ENCODE measurements at regions not wholly inside any gene's neighbourhood (a gene's known extent, or its start where the extent isn't known, plus 50 kb on each side); places are given as distances from the start of the nearest gene placed in this dataset.

- no peaks in the 10 kb centered on the region for H3K36me3 ChIP-seq (ENCODE audit: control insufficient read depth in 2 of 4, insufficient read depth in 4 of 4, low read length in 3 of 4)
- H2AK5ac ChIP-seq (ENCODE audit: low read depth, low read length), result no peak overlapping the region
- H3K4me3 ChIP-seq (ENCODE audit: extremely low read depth in 1 of 4, insufficient read depth in 2 of 4, low read depth in 3 of 4, low read length in 4 of 4), result no peak overlapping the region
- H4K5ac ChIP-seq (ENCODE audit: insufficient read length, low read depth, low read length), result no peak overlapping the region
- DNase-seq (ENCODE audit: low read depth in 1 of 2, low spot score in 2 of 2) (no peak), FAIRE-seq (no peak)
- H3K79me2 ChIP-seq (ENCODE audit: control insufficient read depth in 1 of 2, insufficient read depth in 2 of 2, low read length in 2 of 2), result no peaks in the 10 kb centered on the region
- H3K18ac ChIP-seq (ENCODE audit: extremely low read depth, low read length), result no peak overlapping the region
- no peak overlapping the region for H3K14ac ChIP-seq (ENCODE audit: insufficient read length)
- no peak overlapping the region for H3K9ac ChIP-seq (replicated peaks in 1 of 4; ENCODE audit: extremely low read depth in 1 of 4, low read depth in 3 of 4, low read length in 3 of 4)
- no peaks in the 10 kb centered on the region for H3K27me3 ChIP-seq (replicated peaks in 1 of 4; ENCODE audit: control insufficient read depth in 3 of 4, extremely low read depth in 1 of 4, insufficient read depth in 3 of 4, low read length in 3 of 4)
- H2BK5ac ChIP-seq (ENCODE audit: low read depth, low read length), result no peak overlapping the region
- no peak overlapping the region; the same call in 1 of the 2 replicates for H2AFZ ChIP-seq (ENCODE audit: low read length)
- 84% methylated on average over 4 of the region's 4 CpGs; no CpG with 5 or more reads in 1 of the 2 experiments for WGBS, 2 experiments (ENCODE audit: extremely low coverage in 1 of 2, insufficient coverage in 1 of 2, insufficient read length in 1 of 2, insufficient replicate concordance in 2 of 2, low coverage in 1 of 2, low lambda C conversion rate in 2 of 2, missing lambda C conversion rate in 1 of 2)
- H4K91ac ChIP-seq (replicated peaks; ENCODE audit: insufficient read length, low read length), result no peak overlapping the region
- no peak for TF ChIP-seq FOSL1 (IDR thresholded peaks at IDR 0.05; ENCODE audit: insufficient read depth, low read depth, low read length)
- TF ChIP-seq SRF (IDR thresholded peaks at IDR 0.05; ENCODE audit: low read depth, low read length), result no peak
- TF ChIP-seq CHD1 (IDR thresholded peaks at IDR 0.05; ENCODE audit: low read depth, low read length), result no peak
- no peak for TF ChIP-seq USF2 (IDR thresholded peaks at IDR 0.05; ENCODE audit: low read length)
- TF ChIP-seq KDM5A (IDR thresholded peaks at IDR 0.05; ENCODE audit: low read length), result no peak
- no peak for TF ChIP-seq CBX8 (IDR thresholded peaks at IDR 0.05; ENCODE audit: borderline replicate concordance, low read depth, low read length)
- no peak for TF ChIP-seq JUND (IDR thresholded peaks at IDR 0.05; ENCODE audit: low read length)
- no peak for TF ChIP-seq RFX5 (IDR thresholded peaks at IDR 0.05; ENCODE audit: borderline replicate concordance, low read depth, low read length)
- no peak for TF ChIP-seq EZH2 (IDR thresholded peaks at IDR 0.05; ENCODE audit: low read depth, low read length, severe bottlenecking)
- no peak for TF ChIP-seq ZNF274 (IDR thresholded peaks at IDR 0.05; ENCODE audit: borderline replicate concordance, extremely low read depth, low read length)
- TF ChIP-seq NRF1 (IDR thresholded peaks at IDR 0.05; ENCODE audit: low read depth, low read length), result no peak
- no peak for TF ChIP-seq PHF8 (conservative IDR thresholded peaks at IDR 0.05; ENCODE audit: low read depth, low read length)
- ChIA-PET POLR2A (ENCODE audit: partially characterized antibody) (no interaction called here), CTCF (ENCODE audit: partially characterized antibody) (no interaction called here)
- no peaks in the 10 kb centered on the region for H3K23me2 ChIP-seq (ENCODE audit: low read depth, low read length)
- no peak overlapping the region for H3K4me2 ChIP-seq (ENCODE audit: insufficient read depth in 1 of 2, low read depth in 2 of 2, low read length in 2 of 2)
- H4K8ac ChIP-seq (ENCODE audit: extremely low read depth, insufficient read depth, low read length), result no peak overlapping the region
- H3K27ac ChIP-seq (ENCODE audit: low read depth, low read length), result no peak overlapping the region
- H3K79me1 ChIP-seq (ENCODE audit: low read depth, low read length), result no peaks in the 10 kb centered on the region
- H2BK15ac ChIP-seq (ENCODE audit: low read length), result no peak overlapping the region
- H3K4me1 ChIP-seq (replicated peaks in 1 of 4; ENCODE audit: control insufficient read depth in 3 of 4, insufficient read depth in 4 of 4, low read length in 3 of 4), result no peaks in the 10 kb centered on the region
- no peaks in the 10 kb centered on the region for H3K9me3 ChIP-seq (ENCODE audit: insufficient read depth in 2 of 2, low read depth in 1 of 2, low read length in 1 of 2)
- H2BK12ac ChIP-seq (ENCODE audit: low read depth, low read length), result no peak overlapping the region
- no peak overlapping the region for H3K23ac ChIP-seq (ENCODE audit: insufficient read length)
- H3K56ac ChIP-seq (replicated peaks; ENCODE audit: insufficient read length, low read depth, low read length), result no peak overlapping the region
- H2BK20ac ChIP-seq (ENCODE audit: low read length), result no peak overlapping the region
- no peak overlapping the region for H2BK120ac ChIP-seq (replicated peaks; ENCODE audit: low read depth, low read length)
- H4K20me1 ChIP-seq (replicated peaks in 1 of 2; ENCODE audit: control insufficient read depth in 1 of 2, insufficient read depth in 2 of 2, low read length in 2 of 2), result no peaks in the 10 kb centered on the region
- no peak overlapping the region for H3K4ac ChIP-seq (replicated peaks; ENCODE audit: insufficient read length, low read depth, low read length)
Measured at GRCh38 chr3:178260887-178261565, 275.2 kb upstream of the KCNMB2 start.
